ENCODE measurements at regions not wholly inside any gene's neighbourhood (a gene's known extent, or its start where the extent isn't known, plus 50 kb on each side); places are given as distances from the start of the nearest gene placed in this dataset.
A peak's percentile ranks its signal among the peaks of the same experiment; 100 is the strongest.

- no peak for DNase-seq (ENCODE audit: extremely low spot score, unreplicated experiment)
- H3K36me3 Mint-ChIP-seq (ENCODE audit: unreplicated experiment), result no peaks in the 10 kb centered on the region
- no peak overlapping the region for H3K4me3 Mint-ChIP-seq (ENCODE audit: unreplicated experiment)
- H3K9me3 Mint-ChIP-seq (ENCODE audit: unreplicated experiment), result peaks cover 8% of the 10 kb centered on the region
- no peak for TF ChIP-seq CTCF (IDR thresholded peaks at IDR 0.05)
- no peaks in the 10 kb centered on the region for H3K27me3 Mint-ChIP-seq (ENCODE audit: unreplicated experiment)
- peaks cover 5% of the 10 kb centered on the region for H3K4me1 Mint-ChIP-seq (ENCODE audit: unreplicated experiment)
- no peak overlapping the region for H3K27ac Mint-ChIP-seq (ENCODE audit: unreplicated experiment)
Measured at GRCh38 chr1:182129398-182129797, 67.9 kb upstream of the ZNF648 start.

GRCh38 chr1:182128502-182128901 is 67.0 kb upstream of the ZNF648 start:
- Mint-ChIP-seq H3K9me3 (ENCODE audit: unreplicated experiment) (no peaks in the 10 kb centered on the region), H3K4me3 (ENCODE audit: unreplicated experiment) (no peak overlapping the region), H3K27ac (ENCODE audit: unreplicated experiment) (no peak overlapping the region), H3K36me3 (ENCODE audit: unreplicated experiment) (no peaks in the 10 kb centered on the region), H3K4me1 (ENCODE audit: unreplicated experiment) (peaks cover 5% of the 10 kb centered on the region), H3K27me3 (ENCODE audit: unreplicated experiment) (no peaks in the 10 kb centered on the region)
- no peak for TF ChIP-seq CTCF (IDR thresholded peaks at IDR 0.05)
- no peak for DNase-seq (ENCODE audit: extremely low spot score, unreplicated experiment)

- no peaks in the 10 kb centered on the region for H3K27me3 Mint-ChIP-seq (ENCODE audit: unreplicated experiment)
- no peak overlapping the region for H3K27ac Mint-ChIP-seq (ENCODE audit: unreplicated experiment)
- H3K36me3 Mint-ChIP-seq (ENCODE audit: unreplicated experiment), result no peaks in the 10 kb centered on the region
- no peak overlapping the region for H3K4me3 Mint-ChIP-seq (ENCODE audit: unreplicated experiment)
- TF ChIP-seq CTCF (IDR thresholded peaks at IDR 0.05), result no peak
- peaks cover 11% of the 10 kb centered on the region for H3K4me1 Mint-ChIP-seq (ENCODE audit: unreplicated experiment)
- DNase-seq (ENCODE audit: extremely low spot score, unreplicated experiment), result no peak
- no peaks in the 10 kb centered on the region for H3K9me3 Mint-ChIP-seq (ENCODE audit: unreplicated experiment)
Measured at GRCh38 chr1:182127656-182128055, 66.1 kb upstream of the ZNF648 start.

- TF ChIP-seq CTCF (IDR thresholded peaks at IDR 0.05), result no peak
- Mint-ChIP-seq H3K9me3 (ENCODE audit: unreplicated experiment) (no peaks in the 10 kb centered on the region), H3K27me3 (ENCODE audit: unreplicated experiment) (no peaks in the 10 kb centered on the region), H3K36me3 (ENCODE audit: unreplicated experiment) (no peaks in the 10 kb centered on the region), H3K4me1 (ENCODE audit: unreplicated experiment) (peaks cover 24% of the 10 kb centered on the region), H3K4me3 (ENCODE audit: unreplicated experiment) (no peak overlapping the region), H3K27ac (ENCODE audit: unreplicated experiment) (no peak overlapping the region)
- DNase-seq (ENCODE audit: extremely low spot score, unreplicated experiment), result no peak
Measured at GRCh38 chr1:182126272-182126800, 64.8 kb upstream of the ZNF648 start.

- H3K9me3 Mint-ChIP-seq (ENCODE audit: unreplicated experiment), result no peaks in the 10 kb centered on the region
- DNase-seq (ENCODE audit: extremely low spot score, unreplicated experiment), result no peak
- H3K27ac Mint-ChIP-seq (ENCODE audit: unreplicated experiment), result peak overlapping the region; percentile 39
- no peak for TF ChIP-seq CTCF (IDR thresholded peaks at IDR 0.05)
- H3K27me3 Mint-ChIP-seq (ENCODE audit: unreplicated experiment), result no peaks in the 10 kb centered on the region
- H3K36me3 Mint-ChIP-seq (ENCODE audit: unreplicated experiment), result no peaks in the 10 kb centered on the region
- H3K4me1 Mint-ChIP-seq (ENCODE audit: unreplicated experiment), result peaks cover 41% of the 10 kb centered on the region
- no peak overlapping the region for H3K4me3 Mint-ChIP-seq (ENCODE audit: unreplicated experiment)
Measured at GRCh38 chr1:182122913-182123260, 61.4 kb upstream of the ZNF648 start.

Measured in osteocyte (in vitro differentiated cells).